ENCODE measurements at regions not wholly inside any gene's neighbourhood (a gene's known extent, or its start where the extent isn't known, plus 50 kb on each side); places are given as distances from the start of the nearest gene placed in this dataset.
"Not testable (repeated sequence)": the region's sequence is repeated elsewhere in the genome, so short reads cannot be mapped to it uniquely, and the experiment has no call there.

- no peaks in the 10 kb centered on the region for H3K36me3 ChIP-seq (ENCODE audit: control insufficient read depth in 4 of 4, insufficient read depth in 4 of 4, low read length in 3 of 4)
- no peak overlapping the region for H3K4me3 ChIP-seq (ENCODE audit: control insufficient read depth in 1 of 7, extremely low read depth in 1 of 7, insufficient read depth in 4 of 7, low read depth in 2 of 7, low read length in 6 of 7)
- no peaks in the 10 kb centered on the region for H3K4me1 ChIP-seq (ENCODE audit: control extremely low read depth in 1 of 4, control insufficient read depth in 4 of 4, insufficient read depth in 4 of 4, low read length in 3 of 4)
- H3K27ac ChIP-seq (ENCODE audit: insufficient read depth in 1 of 2, low read depth in 1 of 2, low read length in 2 of 2, poor library complexity in 1 of 2, severe bottlenecking in 2 of 2) = no peak overlapping the region
- POLR2A ChIA-PET = no interaction called here
- WGBS (ENCODE audit: insufficient coverage) = 95% methylated on average over 34 of the region's 34 CpGs
- peaks cover 0 to 46% (median 33%) of the 10 kb centered on the region in 5 experiments for H3K9me3 ChIP-seq (ENCODE audit: control extremely low read depth in 1 of 5, control insufficient read depth in 4 of 5, insufficient read depth in 2 of 5, low read depth in 1 of 5, low read length in 4 of 5)
- H3K27me3 ChIP-seq (replicated peaks in 2 of 5; ENCODE audit: control insufficient read depth in 4 of 5, insufficient read depth in 5 of 5, low read length in 4 of 5) = no peaks in the 10 kb centered on the region
- CTCF ChIA-PET = no interaction called here
- no peak for DNase-seq
These were observed 945.2 kb downstream of the TUBA3C start for GRCh38 chr13:18236528-18236815.

GRCh38 chr13:18235756-18236527 lies 945.7 kb downstream of the TUBA3C start:
- DNase-seq = no peak
- Histone ChIP-seq H3K4me3 (ENCODE audit: control insufficient read depth in 1 of 7, extremely low read depth in 1 of 7, insufficient read depth in 4 of 7, low read depth in 2 of 7, low read length in 6 of 7) (no peak overlapping the region), H3K4me1 (ENCODE audit: control extremely low read depth in 1 of 4, control insufficient read depth in 4 of 4, insufficient read depth in 4 of 4, low read length in 3 of 4) (no peaks in the 10 kb centered on the region), H3K36me3 (ENCODE audit: control insufficient read depth in 4 of 4, insufficient read depth in 4 of 4, low read length in 3 of 4) (no peaks in the 10 kb centered on the region), H3K27me3 (replicated peaks in 2 of 5; ENCODE audit: control insufficient read depth in 4 of 5, insufficient read depth in 5 of 5, low read length in 4 of 5) (no peaks in the 10 kb centered on the region), H3K27ac (ENCODE audit: insufficient read depth in 1 of 2, low read depth in 1 of 2, low read length in 2 of 2, poor library complexity in 1 of 2, severe bottlenecking in 2 of 2) (no peak overlapping the region), H3K9me3 (ENCODE audit: control extremely low read depth in 1 of 5, control insufficient read depth in 4 of 5, insufficient read depth in 2 of 5, low read depth in 1 of 5, low read length in 4 of 5) (peaks cover 0 to 46% (median 33%) of the 10 kb centered on the region in 5 experiments)
- WGBS (ENCODE audit: insufficient coverage) = 94% methylated on average over 84 of the region's 94 CpGs
- ChIA-PET CTCF (no interaction called here), POLR2A (no interaction called here)

GRCh38 chr13:18235172-18235571 lies 946.5 kb downstream of the TUBA3C start:
- H3K9me3 ChIP-seq (ENCODE audit: control extremely low read depth in 1 of 5, control insufficient read depth in 4 of 5, insufficient read depth in 2 of 5, low read depth in 1 of 5, low read length in 4 of 5) = peaks cover 0 to 46% (median 33%) of the 10 kb centered on the region in 5 experiments
- POLR2A ChIA-PET = no interaction called here
- no peak for DNase-seq

GRCh38 chr13:18234451-18234850 lies 947.2 kb downstream of the TUBA3C start:
- WGBS (ENCODE audit: insufficient coverage) = 92% methylated on average over 56 of the region's 56 CpGs
- H3K4me1 ChIP-seq (ENCODE audit: control extremely low read depth in 1 of 4, control insufficient read depth in 4 of 4, insufficient read depth in 4 of 4, low read length in 3 of 4); H3K36me3 ChIP-seq (ENCODE audit: control insufficient read depth in 4 of 4, insufficient read depth in 4 of 4, low read length in 3 of 4); CTCF ChIA-PET; DNase-seq; H3K27me3 ChIP-seq (replicated peaks in 2 of 5; ENCODE audit: control insufficient read depth in 4 of 5, insufficient read depth in 5 of 5, low read length in 4 of 5); H3K4me3 ChIP-seq (ENCODE audit: control insufficient read depth in 1 of 7, extremely low read depth in 1 of 7, insufficient read depth in 4 of 7, low read depth in 2 of 7, low read length in 6 of 7); POLR2A ChIA-PET; H3K27ac ChIP-seq (ENCODE audit: insufficient read depth in 1 of 2, low read depth in 1 of 2, low read length in 2 of 2, poor library complexity in 1 of 2, severe bottlenecking in 2 of 2): not testable (repeated sequence)
- H3K9me3 ChIP-seq (ENCODE audit: control extremely low read depth in 1 of 5, control insufficient read depth in 4 of 5, insufficient read depth in 2 of 5, low read depth in 1 of 5, low read length in 4 of 5) = peaks cover 0 to 46% (median 33%) of the 10 kb centered on the region in 5 experiments

More at GRCh38 chr13:18235172-18235571, 946.5 kb downstream of the TUBA3C start:
- H3K36me3 ChIP-seq (ENCODE audit: control insufficient read depth in 4 of 4, insufficient read depth in 4 of 4, low read length in 3 of 4) = no peaks in the 10 kb centered on the region
- 97% methylated on average over 41 of the region's 47 CpGs for WGBS (ENCODE audit: insufficient coverage)
- no peak overlapping the region for H3K27ac ChIP-seq (ENCODE audit: insufficient read depth in 1 of 2, low read depth in 1 of 2, low read length in 2 of 2, poor library complexity in 1 of 2, severe bottlenecking in 2 of 2)
- H3K27me3 ChIP-seq (replicated peaks in 2 of 5; ENCODE audit: control insufficient read depth in 4 of 5, insufficient read depth in 5 of 5, low read length in 4 of 5) = no peaks in the 10 kb centered on the region
- no peaks in the 10 kb centered on the region for H3K4me1 ChIP-seq (ENCODE audit: control extremely low read depth in 1 of 4, control insufficient read depth in 4 of 4, insufficient read depth in 4 of 4, low read length in 3 of 4)
- H3K4me3 ChIP-seq (ENCODE audit: control insufficient read depth in 1 of 7, extremely low read depth in 1 of 7, insufficient read depth in 4 of 7, low read depth in 2 of 7, low read length in 6 of 7) = no peak overlapping the region
- CTCF ChIA-PET = no interaction called here

- no peak overlapping the region for H3K4me3 ChIP-seq (ENCODE audit: control insufficient read depth in 1 of 7, extremely low read depth in 1 of 7, insufficient read depth in 4 of 7, low read depth in 2 of 7, low read length in 6 of 7)
- WGBS (ENCODE audit: insufficient coverage) = 96% methylated on average over 60 of the region's 71 CpGs
- H3K27ac ChIP-seq (ENCODE audit: insufficient read depth in 1 of 2, low read depth in 1 of 2, low read length in 2 of 2, poor library complexity in 1 of 2, severe bottlenecking in 2 of 2) = no peak overlapping the region
- ChIA-PET POLR2A (no interaction called here), CTCF (no interaction called here)
- no peaks in the 10 kb centered on the region for H3K36me3 ChIP-seq (ENCODE audit: control insufficient read depth in 4 of 4, insufficient read depth in 4 of 4, low read length in 3 of 4)
- no peak for DNase-seq
- peaks cover 0 to 46% (median 33%) of the 10 kb centered on the region in 5 experiments for H3K9me3 ChIP-seq (ENCODE audit: control extremely low read depth in 1 of 5, control insufficient read depth in 4 of 5, insufficient read depth in 2 of 5, low read depth in 1 of 5, low read length in 4 of 5)
- H3K4me1 ChIP-seq (ENCODE audit: control extremely low read depth in 1 of 4, control insufficient read depth in 4 of 4, insufficient read depth in 4 of 4, low read length in 3 of 4) = no peaks in the 10 kb centered on the region
- H3K27me3 ChIP-seq (replicated peaks in 2 of 5; ENCODE audit: control insufficient read depth in 4 of 5, insufficient read depth in 5 of 5, low read length in 4 of 5) = no peaks in the 10 kb centered on the region
These were observed 947.8 kb downstream of the TUBA3C start for GRCh38 chr13:18233783-18234299.

- CTCF ChIA-PET = no interaction called here
- Histone ChIP-seq H3K4me3 (ENCODE audit: control insufficient read depth in 1 of 7, extremely low read depth in 1 of 7, insufficient read depth in 4 of 7, low read depth in 2 of 7, low read length in 6 of 7) (no peak overlapping the region), H3K36me3 (ENCODE audit: control insufficient read depth in 4 of 4, insufficient read depth in 4 of 4, low read length in 3 of 4) (no peaks in the 10 kb centered on the region), H3K4me1 (ENCODE audit: control extremely low read depth in 1 of 4, control insufficient read depth in 4 of 4, insufficient read depth in 4 of 4, low read length in 3 of 4) (no peaks in the 10 kb centered on the region), H3K27ac (ENCODE audit: insufficient read depth in 1 of 2, low read depth in 1 of 2, low read length in 2 of 2, poor library complexity in 1 of 2, severe bottlenecking in 2 of 2) (no peak overlapping the region), H3K9me3 (ENCODE audit: control extremely low read depth in 1 of 5, control insufficient read depth in 4 of 5, insufficient read depth in 2 of 5, low read depth in 1 of 5, low read length in 4 of 5) (peaks cover 0 to 46% (median 33%) of the 10 kb centered on the region in 5 experiments), H3K27me3 (replicated peaks in 2 of 5; ENCODE audit: control insufficient read depth in 4 of 5, insufficient read depth in 5 of 5, low read length in 4 of 5) (no peaks in the 10 kb centered on the region)
- POLR2A ChIA-PET = no interaction called here
- DNase-seq = no peak
- WGBS (ENCODE audit: insufficient coverage) = 94% methylated on average over 95 of the region's 95 CpGs
These were observed 948.4 kb downstream of the TUBA3C start for GRCh38 chr13:18232994-18233782.

- no peak overlapping the region for H3K4me3 ChIP-seq (ENCODE audit: control insufficient read depth in 1 of 7, extremely low read depth in 1 of 7, insufficient read depth in 4 of 7, low read depth in 2 of 7, low read length in 6 of 7)
- H3K4me1 ChIP-seq (ENCODE audit: control extremely low read depth in 1 of 4, control insufficient read depth in 4 of 4, insufficient read depth in 4 of 4, low read length in 3 of 4) = no peaks in the 10 kb centered on the region
- peaks cover 0 to 46% (median 33%) of the 10 kb centered on the region in 5 experiments for H3K9me3 ChIP-seq (ENCODE audit: control extremely low read depth in 1 of 5, control insufficient read depth in 4 of 5, insufficient read depth in 2 of 5, low read depth in 1 of 5, low read length in 4 of 5)
- no peak for DNase-seq
- ChIA-PET POLR2A (no interaction called here), CTCF (no interaction called here)
- H3K36me3 ChIP-seq (ENCODE audit: control insufficient read depth in 4 of 4, insufficient read depth in 4 of 4, low read length in 3 of 4) = no peaks in the 10 kb centered on the region
- H3K27me3 ChIP-seq (replicated peaks in 2 of 5; ENCODE audit: control insufficient read depth in 4 of 5, insufficient read depth in 5 of 5, low read length in 4 of 5) = no peaks in the 10 kb centered on the region
- H3K27ac ChIP-seq (ENCODE audit: insufficient read depth in 1 of 2, low read depth in 1 of 2, low read length in 2 of 2, poor library complexity in 1 of 2, severe bottlenecking in 2 of 2) = no peak overlapping the region
- WGBS (ENCODE audit: insufficient coverage) = 93% methylated on average over 72 of the region's 80 CpGs
These were observed 949.2 kb downstream of the TUBA3C start for GRCh38 chr13:18232298-18232993.

Data from common myeloid progenitor, CD34-positive (primary cell).